ENCODE measurements at regions not wholly inside any gene's neighbourhood (a gene's known extent, or its start where the extent isn't known, plus 50 kb on each side); places are given as distances from the start of the nearest gene placed in this dataset.

GRCh38 chr7:21354284-21354683 lies 73.6 kb upstream of the SP4 start:
- TF ChIP-seq, protein P1, sequence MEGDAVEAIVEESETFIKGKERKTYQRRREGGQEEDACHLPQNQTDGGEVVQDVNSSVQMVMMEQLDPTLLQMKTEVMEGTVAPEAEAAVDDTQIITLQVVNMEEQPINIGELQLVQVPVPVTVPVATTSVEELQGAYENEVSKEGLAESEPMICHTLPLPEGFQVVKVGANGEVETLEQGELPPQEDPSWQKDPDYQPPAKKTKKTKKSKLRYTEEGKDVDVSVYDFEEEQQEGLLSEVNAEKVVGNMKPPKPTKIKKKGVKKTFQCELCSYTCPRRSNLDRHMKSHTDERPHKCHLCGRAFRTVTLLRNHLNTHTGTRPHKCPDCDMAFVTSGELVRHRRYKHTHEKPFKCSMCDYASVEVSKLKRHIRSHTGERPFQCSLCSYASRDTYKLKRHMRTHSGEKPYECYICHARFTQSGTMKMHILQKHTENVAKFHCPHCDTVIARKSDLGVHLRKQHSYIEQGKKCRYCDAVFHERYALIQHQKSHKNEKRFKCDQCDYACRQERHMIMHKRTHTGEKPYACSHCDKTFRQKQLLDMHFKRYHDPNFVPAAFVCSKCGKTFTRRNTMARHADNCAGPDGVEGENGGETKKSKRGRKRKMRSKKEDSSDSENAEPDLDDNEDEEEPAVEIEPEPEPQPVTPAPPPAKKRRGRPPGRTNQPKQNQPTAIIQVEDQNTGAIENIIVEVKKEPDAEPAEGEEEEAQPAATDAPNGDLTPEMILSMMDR (conservative IDR thresholded peaks at IDR 0.05; ENCODE audit: low read length): no peak
- no peak for TF ChIP-seq EZH2phosphoT487 (IDR thresholded peaks at IDR 0.05; ENCODE audit: borderline replicate concordance, low read depth, low read length)

All from OCI-LY7 (cell line).